AG09319 (cell line): ENCODE measurements at regions not wholly inside any gene's neighbourhood (a gene's known extent, or its start where the extent isn't known, plus 50 kb on each side); places are given as distances from the start of the nearest gene placed in this dataset.

Experiments used
- DNase-seq: peaks from one replicate; pipeline ENCODE4 v3.0.0-alpha.2; 2010; ENCODE audit warnings: low read depth; ENCODE audit errors: extremely low read depth
- TF ChIP-seq, protein P1 (sequence below): IDR thresholded peaks from 2 replicates; pipeline ENCODE4 v1.5.1; 2011; ENCODE audit warnings: low read depth, mild to moderate bottlenecking, inconsistent platforms, low read length, moderate library complexity

GRCh38 chr2:215718890-215719289 is 283.0 kb upstream of the FN1 start:
- no peak for DNase-seq
- TF ChIP-seq, protein P1, sequence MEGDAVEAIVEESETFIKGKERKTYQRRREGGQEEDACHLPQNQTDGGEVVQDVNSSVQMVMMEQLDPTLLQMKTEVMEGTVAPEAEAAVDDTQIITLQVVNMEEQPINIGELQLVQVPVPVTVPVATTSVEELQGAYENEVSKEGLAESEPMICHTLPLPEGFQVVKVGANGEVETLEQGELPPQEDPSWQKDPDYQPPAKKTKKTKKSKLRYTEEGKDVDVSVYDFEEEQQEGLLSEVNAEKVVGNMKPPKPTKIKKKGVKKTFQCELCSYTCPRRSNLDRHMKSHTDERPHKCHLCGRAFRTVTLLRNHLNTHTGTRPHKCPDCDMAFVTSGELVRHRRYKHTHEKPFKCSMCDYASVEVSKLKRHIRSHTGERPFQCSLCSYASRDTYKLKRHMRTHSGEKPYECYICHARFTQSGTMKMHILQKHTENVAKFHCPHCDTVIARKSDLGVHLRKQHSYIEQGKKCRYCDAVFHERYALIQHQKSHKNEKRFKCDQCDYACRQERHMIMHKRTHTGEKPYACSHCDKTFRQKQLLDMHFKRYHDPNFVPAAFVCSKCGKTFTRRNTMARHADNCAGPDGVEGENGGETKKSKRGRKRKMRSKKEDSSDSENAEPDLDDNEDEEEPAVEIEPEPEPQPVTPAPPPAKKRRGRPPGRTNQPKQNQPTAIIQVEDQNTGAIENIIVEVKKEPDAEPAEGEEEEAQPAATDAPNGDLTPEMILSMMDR, result no peak

DNA sequence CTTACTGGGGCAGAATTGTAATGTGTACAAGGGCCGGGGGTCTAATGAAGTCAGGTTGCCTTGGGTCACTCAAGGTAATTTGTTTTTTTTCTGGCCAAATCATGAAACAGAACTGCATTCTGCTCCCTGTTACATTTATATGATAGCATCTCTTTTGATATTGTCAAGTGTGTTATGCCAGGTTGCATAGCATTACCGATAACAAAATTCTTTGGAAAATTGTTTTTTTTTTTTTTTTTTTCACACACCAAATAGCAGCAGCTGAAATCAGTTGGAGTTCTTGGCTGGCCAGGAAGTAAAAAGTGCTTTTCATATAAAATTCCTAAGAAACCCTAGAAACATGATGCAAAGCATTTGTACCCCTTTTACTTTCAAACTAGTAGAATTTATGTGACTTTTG is 282.6 kb upstream of the FN1 start:
- no peak for DNase-seq
- TF ChIP-seq, protein P1, result no peak

GRCh38 chr2:215717501-215718381 is 281.9 kb upstream of the FN1 start:
- TF ChIP-seq, protein P1, result no peak
- DNase-seq, result no peak

DNA sequence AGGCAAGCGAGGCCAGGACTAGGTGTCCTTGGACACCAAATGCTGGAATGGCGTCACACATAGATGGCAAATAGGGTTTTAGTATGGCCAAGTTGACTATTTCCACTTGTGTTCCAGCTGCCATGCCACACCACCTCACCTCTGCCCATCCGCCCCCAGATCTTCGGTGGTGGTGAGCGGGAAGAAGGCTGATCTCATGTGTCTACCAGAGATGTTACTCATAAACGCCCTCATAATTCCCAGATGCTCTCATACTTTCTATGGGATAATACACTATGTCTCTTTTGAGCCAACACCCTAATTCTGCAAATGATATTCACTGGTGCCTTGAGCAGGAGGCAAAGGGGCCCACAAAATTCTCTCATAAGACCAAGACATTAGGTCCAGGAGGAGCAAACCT is 281.1 kb upstream of the FN1 start:
- TF ChIP-seq, protein P1, result no peak

GRCh38 chr2:215712871-215713790 is 277.3 kb upstream of the FN1 start:
- TF ChIP-seq, protein P1, result no peak
- peak; percentile 63 for DNase-seq

More for the DNA sequence above, 281.1 kb upstream of the FN1 start:
- DNase-seq, result no peak

GRCh38 chr2:215712219-215712868 is 276.5 kb upstream of the FN1 start:
- TF ChIP-seq, protein P1, result no peak
- no peak for DNase-seq
